ENCODE measurements at regions not wholly inside any gene's neighbourhood (a gene's known extent, or its start where the extent isn't known, plus 50 kb on each side); places are given as distances from the start of the nearest gene placed in this dataset.

GRCh38 chr2:18799397-18799796 is 210.0 kb upstream of the NT5C1B start:
- TF ChIP-seq CTCF (conservative IDR thresholded peaks at IDR 0.05; ENCODE audit: low read depth, low read length) (no peak), EZH2 (IDR thresholded peaks at IDR 0.05; ENCODE audit: low read length, unreplicated experiment) (no peak)
